ENCODE measurements at regions not wholly inside any gene's neighbourhood (a gene's known extent, or its start where the extent isn't known, plus 50 kb on each side); places are given as distances from the start of the nearest gene placed in this dataset.
"Not testable (repeated sequence)": the region's sequence is repeated elsewhere in the genome, so short reads cannot be mapped to it uniquely, and the experiment has no call there.

DNA sequence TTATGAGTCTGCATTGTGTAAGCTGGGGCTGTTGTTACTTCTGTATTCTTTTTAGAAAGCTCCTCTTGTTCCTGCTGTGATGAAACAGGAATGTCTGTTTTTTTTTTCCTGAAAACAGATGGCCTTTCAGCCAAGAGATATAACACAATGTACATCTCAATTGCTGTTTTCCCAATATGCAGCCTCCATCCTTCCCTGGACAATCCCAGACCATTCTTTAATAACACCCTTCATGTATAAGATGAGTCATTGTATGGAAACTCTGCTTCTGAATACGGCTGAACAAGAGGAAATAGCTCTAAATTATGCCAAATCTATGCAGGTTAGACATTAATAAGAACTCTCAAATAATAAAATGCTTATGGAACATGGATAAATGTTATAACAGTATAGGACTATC lies 60.2 kb upstream of the LRRC4C start:
- DNase-seq (ENCODE audit: low spot score in 2 of 2): no peak
- no peaks in the 10 kb centered on the region for H3K9me3 ChIP-seq
- H3K36me3 ChIP-seq (replicated peaks): no peaks in the 10 kb centered on the region
- no peaks in the 10 kb centered on the region for H3K27me3 ChIP-seq (ENCODE audit: low read depth)
- H3K4me3 ChIP-seq: no peak overlapping the region
- H3K4me1 ChIP-seq: no peaks in the 10 kb centered on the region
- in situ Hi-C loops (cut with MboI; ENCODE audit: low sequenced_read_pairs): no loop called here

DNA sequence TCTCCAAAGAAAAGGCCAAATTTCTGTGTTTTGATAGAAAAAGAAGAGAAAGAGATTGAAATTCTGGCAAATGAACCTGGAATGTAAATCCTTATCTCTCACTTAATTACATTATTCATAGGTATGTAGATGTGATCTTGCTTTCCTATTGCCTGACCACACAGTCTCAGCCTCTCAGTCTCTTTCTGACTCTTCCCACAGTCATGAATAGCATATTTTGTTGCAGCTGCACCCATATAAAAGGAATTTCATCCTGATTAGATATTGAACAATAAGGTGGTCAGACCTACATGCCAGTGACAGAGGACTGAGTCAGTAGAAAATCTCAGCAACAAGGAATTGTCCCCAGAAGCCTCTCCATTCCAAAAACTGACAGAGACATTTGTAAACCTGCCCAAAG lies 62.9 kb upstream of the LRRC4C start:
- in situ Hi-C loops (cut with MboI; ENCODE audit: low sequenced_read_pairs): no loop called here
- H3K9me3 ChIP-seq: no peaks in the 10 kb centered on the region

DNA sequence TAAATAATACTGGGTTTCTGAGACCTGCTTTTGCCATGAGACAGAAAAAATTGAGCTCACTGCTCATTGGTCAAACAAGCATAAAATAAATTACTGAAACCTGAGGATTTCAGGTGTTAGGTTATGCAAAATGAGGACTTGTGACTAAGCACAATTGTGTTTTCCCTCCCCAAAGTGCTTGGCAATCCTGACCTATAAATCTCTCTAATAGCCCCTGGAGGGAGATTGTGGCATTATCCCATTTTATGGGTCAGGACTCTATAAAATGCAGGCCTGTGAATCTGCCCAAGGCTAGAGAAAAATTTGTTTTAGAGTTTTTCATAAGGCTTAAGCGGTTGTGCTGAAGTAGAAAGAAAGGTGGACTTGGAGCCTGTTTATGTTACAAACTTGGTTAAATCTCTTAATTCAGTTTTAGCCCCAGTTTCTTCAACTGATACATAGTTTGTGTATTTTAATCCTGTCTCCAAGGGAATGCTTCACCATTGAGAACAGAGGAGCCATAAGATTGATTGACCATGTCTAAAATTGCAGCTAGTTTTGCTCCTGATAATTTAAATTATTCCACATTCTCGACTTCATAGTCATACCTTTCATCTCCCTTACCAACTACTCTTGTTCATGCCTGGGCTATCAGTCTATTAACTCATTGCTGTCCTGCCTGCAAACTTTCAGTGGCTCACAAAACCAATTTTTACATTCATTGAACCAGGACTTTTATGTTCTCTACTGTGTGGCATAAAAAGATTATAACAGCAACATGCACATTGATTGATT lies 63.6 kb upstream of the LRRC4C start:
- H3K9me3 ChIP-seq: no peaks in the 10 kb centered on the region
- DNase-seq (ENCODE audit: low spot score in 2 of 2): no peak
- no peak overlapping the region for H3K4me3 ChIP-seq
- H3K36me3 ChIP-seq (replicated peaks): no peaks in the 10 kb centered on the region
- in situ Hi-C loops (cut with MboI; ENCODE audit: low sequenced_read_pairs): no loop called here
- no peaks in the 10 kb centered on the region for H3K27me3 ChIP-seq (ENCODE audit: low read depth)
- no peaks in the 10 kb centered on the region for H3K4me1 ChIP-seq

More for the DNA sequence above, 62.9 kb upstream of the LRRC4C start:
- H3K4me1 ChIP-seq: no peaks in the 10 kb centered on the region
- no peak for DNase-seq (ENCODE audit: low spot score in 2 of 2)
- no peaks in the 10 kb centered on the region for H3K27me3 ChIP-seq (ENCODE audit: low read depth)
- no peak overlapping the region for H3K4me3 ChIP-seq
- no peaks in the 10 kb centered on the region for H3K36me3 ChIP-seq (replicated peaks)

DNA sequence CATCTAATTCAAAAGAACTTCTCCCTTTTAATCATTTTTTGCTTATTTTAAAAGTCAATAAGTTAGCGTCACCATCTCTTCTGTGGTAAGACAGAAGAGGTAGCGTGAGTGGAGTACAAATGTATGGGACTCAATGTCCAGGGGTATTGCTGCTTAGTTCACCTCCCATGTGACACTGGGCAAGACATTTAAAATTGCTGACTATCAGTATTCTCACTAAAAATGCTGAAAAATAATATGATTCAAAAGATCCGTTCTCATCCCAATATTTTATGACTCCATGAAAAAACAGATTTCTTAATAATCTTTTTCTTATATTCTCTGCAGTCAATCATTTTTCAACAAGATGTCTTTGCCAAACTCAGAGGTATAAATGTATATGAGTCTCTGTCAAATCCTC lies 68.1 kb upstream of the LRRC4C start:
- no peaks in the 10 kb centered on the region for H3K36me3 ChIP-seq (replicated peaks)
- H3K27me3 ChIP-seq (ENCODE audit: low read depth): no peaks in the 10 kb centered on the region
- in situ Hi-C loops (cut with MboI; ENCODE audit: low sequenced_read_pairs): no loop called here
- no peaks in the 10 kb centered on the region for H3K9me3 ChIP-seq
- no peak for DNase-seq (ENCODE audit: low spot score in 2 of 2)
- H3K4me1 ChIP-seq: no peaks in the 10 kb centered on the region
- H3K4me3 ChIP-seq: no peak overlapping the region

DNA sequence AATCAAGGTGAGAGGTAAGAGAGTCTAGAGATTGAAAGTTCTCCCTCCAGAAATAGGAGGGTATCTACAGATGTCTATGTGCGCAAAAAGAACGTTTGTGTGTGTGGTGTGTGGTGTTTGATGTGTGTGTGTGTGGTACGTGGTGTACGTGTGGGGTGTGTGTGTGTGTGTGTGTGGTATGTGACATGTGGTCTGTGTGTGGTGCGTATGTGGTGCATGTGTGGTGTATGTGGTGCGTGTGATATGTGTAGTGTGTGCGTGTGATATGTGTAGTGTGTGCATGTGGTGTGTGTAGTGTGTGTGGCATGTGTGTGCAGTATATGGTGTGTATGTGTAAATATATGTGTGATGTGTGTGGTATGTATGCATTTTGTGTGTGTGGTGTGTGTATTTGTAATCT lies 73.0 kb upstream of the LRRC4C start:
- Histone ChIP-seq H3K27me3 (ENCODE audit: low read depth) (no peaks in the 10 kb centered on the region), H3K4me1 (no peaks in the 10 kb centered on the region)
- in situ Hi-C loops (cut with MboI; ENCODE audit: low sequenced_read_pairs): no loop called here

DNA sequence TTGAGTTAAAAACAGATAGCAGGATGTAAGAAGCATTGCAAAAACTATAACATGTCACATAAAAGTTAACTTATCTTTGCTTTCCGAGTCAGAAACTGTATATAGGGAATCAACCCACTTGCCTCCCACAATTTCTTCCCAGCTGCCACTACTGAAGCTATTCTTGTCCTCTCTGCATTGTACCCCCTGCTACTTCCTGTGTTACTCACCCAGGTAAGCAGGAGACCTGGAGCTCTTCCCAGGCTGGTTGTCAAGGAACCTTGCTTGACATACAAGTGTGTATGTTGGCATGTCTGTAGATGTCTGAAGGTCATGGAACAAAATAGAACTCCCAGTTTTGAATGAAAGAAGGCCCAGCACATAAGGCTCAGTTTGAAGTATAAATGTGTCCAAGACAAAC lies 74.3 kb upstream of the LRRC4C start:
- H3K36me3 ChIP-seq (replicated peaks): no peaks in the 10 kb centered on the region
- no peaks in the 10 kb centered on the region for H3K27me3 ChIP-seq (ENCODE audit: low read depth)
- no peaks in the 10 kb centered on the region for H3K4me1 ChIP-seq
- in situ Hi-C loops (cut with MboI; ENCODE audit: low sequenced_read_pairs): no loop called here
- no peak for DNase-seq (ENCODE audit: low spot score in 2 of 2)
- H3K9me3 ChIP-seq: no peaks in the 10 kb centered on the region
- H3K4me3 ChIP-seq: no peak overlapping the region

More for the DNA sequence above, 73.0 kb upstream of the LRRC4C start:
- Histone ChIP-seq H3K9me3 (no peaks in the 10 kb centered on the region), H3K36me3 (replicated peaks) (no peaks in the 10 kb centered on the region), H3K4me3 (no peak overlapping the region)
- no peak for DNase-seq (ENCODE audit: low spot score in 2 of 2)

DNA sequence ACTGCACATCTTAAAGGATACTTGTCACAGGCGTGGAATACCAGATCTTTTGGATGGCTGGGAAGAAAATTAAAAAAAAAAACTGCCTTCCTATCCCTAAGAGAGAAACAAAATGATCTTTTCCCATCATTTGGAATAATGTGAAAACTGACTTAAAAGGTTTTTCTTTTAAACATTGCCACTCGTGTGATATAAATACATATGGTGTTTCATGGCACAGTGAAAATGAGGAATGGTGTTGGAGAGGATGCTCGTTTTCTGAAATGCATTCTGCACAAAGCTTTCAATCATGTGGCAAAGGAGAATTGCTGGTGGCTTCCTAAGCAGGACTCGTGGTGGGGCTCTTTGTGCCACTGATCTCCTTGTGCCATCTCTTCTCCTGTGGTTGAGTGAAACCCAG lies 74.9 kb upstream of the LRRC4C start:
- Histone ChIP-seq H3K36me3 (replicated peaks) (no peaks in the 10 kb centered on the region), H3K4me3 (no peak overlapping the region), H3K4me1 (no peaks in the 10 kb centered on the region), H3K27me3 (ENCODE audit: low read depth) (no peaks in the 10 kb centered on the region), H3K9me3 (no peaks in the 10 kb centered on the region)
- DNase-seq (ENCODE audit: low spot score in 2 of 2): no peak
- in situ Hi-C loops (cut with MboI; ENCODE audit: low sequenced_read_pairs): no loop called here

DNA sequence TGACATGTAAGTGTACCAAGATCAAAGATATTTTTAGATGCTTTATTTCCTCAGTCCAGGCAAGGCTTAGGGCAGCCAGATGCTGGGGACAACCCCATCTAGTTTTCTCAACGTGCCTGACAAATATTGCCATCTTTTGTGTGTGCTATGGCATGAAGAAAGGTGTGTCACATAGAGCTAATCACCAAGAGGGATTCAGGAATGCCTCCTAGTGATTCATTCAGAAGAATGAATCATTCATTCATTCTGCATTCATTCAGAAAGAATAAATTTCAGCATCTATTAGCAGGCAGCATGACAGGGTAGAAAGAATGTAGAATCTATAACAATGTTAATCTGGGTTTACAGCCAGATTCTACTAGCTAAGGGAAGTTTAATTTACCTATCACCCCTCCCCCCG lies 75.4 kb upstream of the LRRC4C start:
- no peak overlapping the region for H3K4me3 ChIP-seq
- H3K27me3 ChIP-seq (ENCODE audit: low read depth): no peaks in the 10 kb centered on the region
- no peaks in the 10 kb centered on the region for H3K9me3 ChIP-seq
- DNase-seq (ENCODE audit: low spot score in 2 of 2): no peak
- no peaks in the 10 kb centered on the region for H3K4me1 ChIP-seq
- in situ Hi-C loops (cut with MboI; ENCODE audit: low sequenced_read_pairs): no loop called here
- H3K36me3 ChIP-seq (replicated peaks): no peaks in the 10 kb centered on the region

DNA sequence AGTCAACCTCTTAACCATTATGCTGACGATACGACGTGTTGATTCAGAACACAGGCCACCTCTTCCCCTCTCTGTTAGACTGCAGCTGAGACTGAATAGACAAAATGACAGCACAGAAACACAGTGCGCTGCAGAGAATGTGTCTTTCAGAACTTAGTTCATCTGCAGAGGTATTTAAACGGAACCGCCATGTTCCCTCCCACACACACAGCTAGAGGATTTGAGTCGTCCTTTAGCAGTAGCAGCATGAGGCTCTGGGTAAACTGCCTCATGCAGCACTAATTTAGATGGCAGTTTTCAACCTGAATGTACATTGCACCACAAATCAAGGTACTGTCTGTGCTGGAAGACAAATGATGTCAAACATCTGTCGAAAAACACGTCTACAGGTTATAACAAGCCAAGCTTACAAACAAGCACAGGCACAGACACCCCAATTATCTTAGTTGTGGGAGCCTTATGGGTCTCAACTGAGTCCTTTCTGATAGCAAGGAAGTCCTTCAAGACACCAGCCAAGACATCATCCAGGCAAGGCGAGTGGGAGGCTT lies 76.6 kb upstream of the LRRC4C start:
- Histone ChIP-seq H3K9me3 (no peaks in the 10 kb centered on the region), H3K36me3 (replicated peaks) (no peaks in the 10 kb centered on the region), H3K4me3 (no peak overlapping the region), H3K4me1 (no peaks in the 10 kb centered on the region), H3K27me3 (ENCODE audit: low read depth) (no peaks in the 10 kb centered on the region)
- in situ Hi-C loops (cut with MboI; ENCODE audit: low sequenced_read_pairs): no loop called here
- DNase-seq (ENCODE audit: low spot score in 2 of 2): no peak

DNA sequence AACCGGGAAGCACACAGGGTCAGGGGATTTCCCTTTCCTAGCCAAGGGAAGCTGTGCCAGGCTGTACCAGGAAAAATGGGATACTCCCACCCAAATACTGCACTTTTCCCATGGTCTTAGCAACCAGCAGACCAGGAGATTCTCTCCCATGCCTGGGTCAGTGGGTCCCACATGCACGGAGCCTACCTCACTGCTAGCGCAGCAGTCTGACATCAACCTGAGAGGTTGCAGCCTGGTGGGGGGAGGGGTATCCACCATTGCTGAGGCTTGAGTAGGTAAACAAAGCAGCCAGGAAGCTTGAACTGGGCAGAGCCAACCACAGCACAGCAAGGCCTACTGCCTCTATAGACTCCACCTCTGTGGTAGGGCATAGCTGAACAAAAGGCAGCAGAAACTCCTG lies 85.5 kb upstream of the LRRC4C start:
- not testable (repeated sequence) for DNase-seq (ENCODE audit: low spot score in 2 of 2)

DNA sequence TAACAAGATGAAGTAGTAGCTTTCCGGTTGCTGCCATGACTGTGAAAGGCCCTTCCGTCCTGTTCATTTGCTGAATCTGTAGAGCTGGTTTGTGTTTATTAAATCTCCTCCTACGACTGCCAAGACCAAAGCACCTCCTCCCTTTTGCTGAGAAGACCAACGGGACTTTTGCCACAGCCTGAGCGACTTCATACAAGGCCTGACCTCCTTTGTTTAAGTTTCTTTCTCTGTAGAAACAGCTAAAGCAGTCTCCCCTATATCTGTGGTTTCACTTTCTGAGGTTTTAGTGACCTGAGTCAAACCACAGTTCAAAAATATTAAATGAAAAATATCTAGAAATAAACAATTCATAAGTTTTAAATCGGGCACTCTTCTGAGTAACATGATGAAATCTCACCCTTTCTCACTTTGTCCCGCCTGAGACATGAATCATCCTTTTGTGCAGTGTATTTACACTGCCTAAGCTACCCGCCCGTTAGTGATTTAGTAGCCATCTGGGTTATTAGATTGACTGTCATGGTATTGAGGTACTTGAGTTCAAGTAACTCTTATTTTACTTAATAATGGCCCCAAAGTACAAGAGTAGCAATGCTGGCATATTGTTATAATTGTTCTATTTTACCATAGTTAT lies 119.1 kb upstream of the LRRC4C start:
- in situ Hi-C loops (cut with MboI; ENCODE audit: low sequenced_read_pairs): no loop called here
- H3K27me3 ChIP-seq (ENCODE audit: low read depth): no peaks in the 10 kb centered on the region
- H3K4me1 ChIP-seq: no peaks in the 10 kb centered on the region
- H3K4me3 ChIP-seq: no peak overlapping the region
- H3K9me3 ChIP-seq: no peaks in the 10 kb centered on the region
- H3K36me3 ChIP-seq (replicated peaks): no peaks in the 10 kb centered on the region
- DNase-seq (ENCODE audit: low spot score in 2 of 2): no peak

More for the DNA sequence above, 85.5 kb upstream of the LRRC4C start:
- H3K4me3 ChIP-seq; in situ Hi-C loops (cut with MboI; ENCODE audit: low sequenced_read_pairs); H3K4me1 ChIP-seq; H3K36me3 ChIP-seq (replicated peaks); H3K27me3 ChIP-seq (ENCODE audit: low read depth); H3K9me3 ChIP-seq: not testable (repeated sequence)

DNA sequence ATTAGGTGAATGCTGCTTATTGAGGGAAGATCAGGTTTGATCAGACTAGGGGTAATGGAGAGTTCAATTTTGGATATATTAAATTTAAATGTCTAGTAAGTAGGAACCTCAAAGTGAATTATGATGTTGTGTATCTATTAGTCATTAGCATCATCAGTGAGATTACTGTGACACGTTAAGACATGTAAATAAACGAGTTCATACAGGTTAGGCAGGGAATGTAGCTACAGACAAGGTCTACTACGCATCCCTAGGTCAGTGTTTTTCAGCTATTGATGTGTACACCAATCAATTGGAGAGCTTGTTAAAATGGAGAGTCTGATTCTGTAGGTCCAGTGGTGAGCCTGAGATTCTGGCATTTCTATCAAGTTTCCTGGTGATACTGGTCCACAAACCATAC lies 120.1 kb upstream of the LRRC4C start:
- in situ Hi-C loops (cut with MboI; ENCODE audit: low sequenced_read_pairs): no loop called here
- H3K4me3 ChIP-seq: no peak overlapping the region
- no peaks in the 10 kb centered on the region for H3K36me3 ChIP-seq (replicated peaks)
- no peak for DNase-seq (ENCODE audit: low spot score in 2 of 2)
- no peaks in the 10 kb centered on the region for H3K4me1 ChIP-seq
- no peaks in the 10 kb centered on the region for H3K9me3 ChIP-seq
- H3K27me3 ChIP-seq (ENCODE audit: low read depth): no peaks in the 10 kb centered on the region

DNA sequence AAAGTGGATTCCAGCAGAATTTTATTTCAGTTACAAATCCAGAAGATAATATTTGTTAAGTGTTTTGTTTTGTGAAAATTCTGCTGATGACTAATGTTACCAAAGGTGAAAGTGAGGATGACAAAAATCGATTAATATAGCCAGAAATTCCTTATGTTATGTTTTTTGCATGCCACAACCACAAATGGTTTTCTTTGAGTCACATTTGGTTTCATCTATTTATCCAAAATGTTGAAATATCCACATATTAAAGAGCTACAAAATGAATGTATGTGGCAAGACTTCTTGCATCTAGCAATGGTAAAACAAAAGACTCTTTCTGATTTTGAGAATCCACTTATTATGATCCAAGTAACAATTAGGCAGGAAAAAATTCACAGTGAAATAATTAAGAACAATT lies 150.1 kb upstream of the LRRC4C start:
- no peaks in the 10 kb centered on the region for H3K9me3 ChIP-seq
- no peaks in the 10 kb centered on the region for H3K27me3 ChIP-seq (ENCODE audit: low read depth)
- no peak for DNase-seq (ENCODE audit: low spot score in 2 of 2)
- in situ Hi-C loops (cut with MboI; ENCODE audit: low sequenced_read_pairs): no loop called here
- no peaks in the 10 kb centered on the region for H3K4me1 ChIP-seq
- H3K4me3 ChIP-seq: no peak overlapping the region
- H3K36me3 ChIP-seq (replicated peaks): no peaks in the 10 kb centered on the region

DNA sequence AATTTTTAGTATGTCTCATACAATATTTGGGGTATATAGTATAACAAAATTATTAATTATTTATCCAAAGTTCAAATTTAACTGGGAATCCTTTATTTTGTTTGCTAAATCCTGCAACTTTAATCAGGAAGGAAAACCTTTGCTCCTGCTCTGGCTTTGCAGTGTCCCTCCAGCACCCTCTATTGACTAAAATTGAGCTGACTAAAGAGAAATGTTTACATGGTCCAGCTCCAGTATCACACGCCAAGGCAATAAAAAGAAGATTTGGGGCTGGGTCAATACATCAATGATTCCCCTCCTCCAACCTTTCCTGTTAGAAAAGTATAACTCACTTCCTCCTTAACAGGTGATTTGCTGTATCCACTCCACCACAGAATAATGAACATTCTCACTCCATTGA lies 153.0 kb upstream of the LRRC4C start:
- no peaks in the 10 kb centered on the region for H3K27me3 ChIP-seq (ENCODE audit: low read depth)
- H3K9me3 ChIP-seq: no peaks in the 10 kb centered on the region
- no peak overlapping the region for H3K4me3 ChIP-seq
- no peak for DNase-seq (ENCODE audit: low spot score in 2 of 2)
- in situ Hi-C loops (cut with MboI; ENCODE audit: low sequenced_read_pairs): no loop called here
- H3K36me3 ChIP-seq (replicated peaks): no peaks in the 10 kb centered on the region
- no peaks in the 10 kb centered on the region for H3K4me1 ChIP-seq
